Calu3 (cell line): ENCODE measurements at regions not wholly inside any gene's neighbourhood (a gene's known extent, or its start where the extent isn't known, plus 50 kb on each side); places are given as distances from the start of the nearest gene placed in this dataset.

Experiments
- BruUV-seq: library from RNA; stranded (reverse); fragments of 400-500 nt; replicated peaks from 2 replicates; lab custom pipeline; 2021; lab: Mats Ljungman, UMichigan
- CTCF ChIA-PET: fragments of 300-600 bp; sonication (Branson Sonifier 250); formaldehyde crosslinking; loops from one replicate; lab custom pipeline; 2022; ENCODE audit warnings: antibody characterized with exemption; lab: Charles Lee
- DNase-seq: peaks from one replicate; pipeline ENCODE4 v3.0.0; 2022
- H3K27ac Mint-ChIP-seq: one replicate; pipeline ENCODE4 v1.8.0; 2022; ENCODE audit warnings: mixed read lengths; ENCODE audit not compliant: unreplicated experiment
- H3K27me3 Mint-ChIP-seq: one replicate; pipeline ENCODE4 v1.8.0; 2022; ENCODE audit warnings: mixed read lengths; ENCODE audit not compliant: unreplicated experiment
- H3K36me3 Mint-ChIP-seq: one replicate; pipeline ENCODE4 v1.8.0; 2022; ENCODE audit warnings: mild to moderate bottlenecking, moderate library complexity, mixed read lengths; ENCODE audit not compliant: insufficient read depth, unreplicated experiment
- H3K4me1 Mint-ChIP-seq: one replicate; pipeline ENCODE4 v1.8.0; 2022; ENCODE audit warnings: mild to moderate bottlenecking, low read depth, mixed read lengths; ENCODE audit not compliant: unreplicated experiment
- H3K4me3 Mint-ChIP-seq: one replicate; pipeline ENCODE4 v1.8.0; 2022; ENCODE audit warnings: mild to moderate bottlenecking, low read depth, moderate library complexity, mixed read lengths; ENCODE audit not compliant: unreplicated experiment
- H3K9me3 Mint-ChIP-seq: one replicate; pipeline ENCODE4 v1.8.0; 2022; ENCODE audit warnings: low read depth, mixed read lengths; ENCODE audit not compliant: unreplicated experiment
- CTCF ChIP-seq: fragments of 200-600 bp; IDR thresholded peaks from one replicate; pipeline ENCODE4 v1.8.0; 2022; ENCODE audit warnings: antibody characterized with exemption; ENCODE audit not compliant: unreplicated experiment
- intact Hi-C: fragments of 100-400 bp; cut with micrococcal nuclease; formaldehyde crosslinking; loops from one replicate; pipeline ENCODE4 v1.10.0; 2022; ENCODE audit not compliant: unreplicated experiment

- no TSS peak for BruUV-seq
Observed at GRCh38 chr9:18335825-18336224, 138.1 kb upstream of the ADAMTSL1 start.

GRCh38 chr9:18338042-18338441 is 135.9 kb upstream of the ADAMTSL1 start:
- no TSS peak for BruUV-seq
- CTCF ChIA-PET = no interaction called here
- H3K27ac Mint-ChIP-seq = no peak overlapping the region
- H3K36me3 Mint-ChIP-seq = no peaks in the 10 kb centered on the region
- no peak for DNase-seq
- H3K4me3 Mint-ChIP-seq = no peak overlapping the region
- H3K4me1 Mint-ChIP-seq = no peaks in the 10 kb centered on the region
- intact Hi-C loops = loop anchor here (10.0 kb wide), 1 partner anchor 57 kb away; no protein-coding TSS in a partner anchor
- peaks cover 9% of the 10 kb centered on the region for H3K9me3 Mint-ChIP-seq
- H3K27me3 Mint-ChIP-seq = no peaks in the 10 kb centered on the region
- no peak for TF ChIP-seq CTCF

More at GRCh38 chr9:18335825-18336224, 138.1 kb upstream of the ADAMTSL1 start:
- Mint-ChIP-seq H3K27ac (no peak overlapping the region), H3K4me1 (peaks cover 5% of the 10 kb centered on the region), H3K4me3 (no peak overlapping the region), H3K9me3 (peaks cover 5% of the 10 kb centered on the region), H3K36me3 (no peaks in the 10 kb centered on the region), H3K27me3 (no peaks in the 10 kb centered on the region)
- DNase-seq = no peak
- CTCF ChIA-PET = no interaction called here
- intact Hi-C loops = loop anchor here (10.0 kb wide), 1 partner anchor 59 kb away; no protein-coding TSS in a partner anchor
- no peak for TF ChIP-seq CTCF

GRCh38 chr9:18343784-18344183 is 130.2 kb upstream of the ADAMTSL1 start:
- DNase-seq = no peak
- TF ChIP-seq CTCF = no peak
- intact Hi-C loops = no loop called here
- H3K9me3 Mint-ChIP-seq = peaks cover 9% of the 10 kb centered on the region
- no peaks in the 10 kb centered on the region for H3K4me1 Mint-ChIP-seq
- no peaks in the 10 kb centered on the region for H3K27me3 Mint-ChIP-seq
- no TSS peak for BruUV-seq
- no peak overlapping the region for H3K4me3 Mint-ChIP-seq
- H3K36me3 Mint-ChIP-seq = no peaks in the 10 kb centered on the region
- CTCF ChIA-PET = no interaction called here
- H3K27ac Mint-ChIP-seq = no peak overlapping the region

- BruUV-seq = no TSS peak
- Mint-ChIP-seq H3K36me3 (no peaks in the 10 kb centered on the region), H3K27me3 (no peaks in the 10 kb centered on the region), H3K9me3 (no peaks in the 10 kb centered on the region), H3K4me1 (peaks cover 21% of the 10 kb centered on the region), H3K27ac (no peak overlapping the region), H3K4me3 (no peak overlapping the region)
- intact Hi-C loops = no loop called here
- CTCF ChIA-PET = interaction anchor here (0.6 to 1.0 kb wide), 2 partner anchors 10 to 16 kb away, joined by 3 to 11 read pairs; no protein-coding TSS in a partner anchor
- no peak for TF ChIP-seq CTCF
- DNase-seq = no peak
Observed at GRCh38 chr9:18346745-18347144, 127.2 kb upstream of the ADAMTSL1 start.
